WI38 (cell line): ENCODE measurements at regions not wholly inside any gene's neighbourhood (a gene's known extent, or its start where the extent isn't known, plus 50 kb on each side); places are given as distances from the start of the nearest gene placed in this dataset.

Source experiments
- H3K4me3 ChIP-seq: 2 replicates; pipeline ENCODE4 v1.5.1; 2011; ENCODE audit warnings: low read depth, mild to moderate bottlenecking, control low read depth, low read length
- TF ChIP-seq, protein P1 (sequence below): IDR thresholded peaks from 2 replicates; pipeline ENCODE4 v1.5.1; 2012; ENCODE audit warnings: low read depth, mild to moderate bottlenecking, control low read depth, low read length

DNA sequence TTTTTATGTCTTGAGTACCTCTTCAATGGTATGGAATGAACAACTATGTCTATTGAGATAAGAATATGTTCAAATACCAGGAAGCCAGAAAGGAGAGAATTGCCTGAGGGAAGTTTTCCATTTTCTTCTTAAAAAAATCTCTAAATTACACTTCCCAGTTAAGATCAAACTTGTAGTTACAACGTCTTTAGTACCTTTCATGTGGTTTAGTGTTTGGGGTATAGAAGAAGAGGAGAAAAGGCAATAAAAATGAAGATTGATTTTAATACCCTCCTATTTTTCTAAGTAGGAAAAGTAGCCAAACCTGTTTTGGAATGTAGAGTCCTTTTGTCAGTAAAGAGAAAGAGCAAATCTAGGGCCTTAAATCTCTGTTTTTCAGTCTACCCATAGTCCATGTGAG lies 470.0 kb upstream of the SEMA3A start:
- TF ChIP-seq, protein P1, sequence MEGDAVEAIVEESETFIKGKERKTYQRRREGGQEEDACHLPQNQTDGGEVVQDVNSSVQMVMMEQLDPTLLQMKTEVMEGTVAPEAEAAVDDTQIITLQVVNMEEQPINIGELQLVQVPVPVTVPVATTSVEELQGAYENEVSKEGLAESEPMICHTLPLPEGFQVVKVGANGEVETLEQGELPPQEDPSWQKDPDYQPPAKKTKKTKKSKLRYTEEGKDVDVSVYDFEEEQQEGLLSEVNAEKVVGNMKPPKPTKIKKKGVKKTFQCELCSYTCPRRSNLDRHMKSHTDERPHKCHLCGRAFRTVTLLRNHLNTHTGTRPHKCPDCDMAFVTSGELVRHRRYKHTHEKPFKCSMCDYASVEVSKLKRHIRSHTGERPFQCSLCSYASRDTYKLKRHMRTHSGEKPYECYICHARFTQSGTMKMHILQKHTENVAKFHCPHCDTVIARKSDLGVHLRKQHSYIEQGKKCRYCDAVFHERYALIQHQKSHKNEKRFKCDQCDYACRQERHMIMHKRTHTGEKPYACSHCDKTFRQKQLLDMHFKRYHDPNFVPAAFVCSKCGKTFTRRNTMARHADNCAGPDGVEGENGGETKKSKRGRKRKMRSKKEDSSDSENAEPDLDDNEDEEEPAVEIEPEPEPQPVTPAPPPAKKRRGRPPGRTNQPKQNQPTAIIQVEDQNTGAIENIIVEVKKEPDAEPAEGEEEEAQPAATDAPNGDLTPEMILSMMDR = no peak
- H3K4me3 ChIP-seq = no peak overlapping the region

DNA sequence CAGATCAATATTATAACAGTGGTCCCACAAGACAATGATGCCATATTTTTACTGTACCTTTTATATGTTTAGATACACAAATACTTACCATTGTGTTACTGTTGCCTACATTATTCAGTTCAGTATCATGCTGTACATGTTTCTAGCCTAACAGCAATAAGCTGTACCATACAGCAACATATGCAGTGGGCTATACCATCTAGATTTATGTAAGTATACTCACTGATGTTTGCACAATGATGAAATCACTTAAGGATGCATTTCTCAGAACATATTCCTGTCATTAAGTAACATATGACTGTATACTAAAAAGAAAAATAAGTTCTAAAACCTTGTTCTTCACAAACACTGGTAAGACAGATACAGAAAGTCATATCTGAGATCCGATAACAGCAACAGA lies 468.6 kb upstream of the SEMA3A start:
- TF ChIP-seq, protein P1 = no peak

DNA sequence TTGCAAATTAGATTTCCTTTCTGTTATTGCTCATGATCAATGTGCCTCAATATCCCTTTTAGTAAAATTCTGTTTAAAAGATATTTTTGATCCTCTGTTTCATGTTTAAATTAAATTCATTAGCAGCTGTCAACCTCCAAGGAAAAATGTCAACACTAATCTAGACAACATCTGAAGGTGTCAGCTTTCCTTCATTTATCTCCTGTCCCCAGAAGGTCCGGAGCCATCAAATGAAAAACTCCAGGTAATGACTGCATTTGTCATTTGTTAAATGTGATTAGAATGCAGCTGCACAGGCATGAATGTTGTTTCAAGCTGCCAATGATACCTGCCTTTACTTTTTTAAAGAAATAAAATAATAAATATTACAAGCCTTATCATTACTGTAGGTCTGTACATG lies 463.7 kb upstream of the SEMA3A start:
- no peak overlapping the region for H3K4me3 ChIP-seq
- TF ChIP-seq, protein P1 = no peak

More for the DNA sequence above, 468.6 kb upstream of the SEMA3A start:
- H3K4me3 ChIP-seq = peak overlapping the region; percentile 28

DNA sequence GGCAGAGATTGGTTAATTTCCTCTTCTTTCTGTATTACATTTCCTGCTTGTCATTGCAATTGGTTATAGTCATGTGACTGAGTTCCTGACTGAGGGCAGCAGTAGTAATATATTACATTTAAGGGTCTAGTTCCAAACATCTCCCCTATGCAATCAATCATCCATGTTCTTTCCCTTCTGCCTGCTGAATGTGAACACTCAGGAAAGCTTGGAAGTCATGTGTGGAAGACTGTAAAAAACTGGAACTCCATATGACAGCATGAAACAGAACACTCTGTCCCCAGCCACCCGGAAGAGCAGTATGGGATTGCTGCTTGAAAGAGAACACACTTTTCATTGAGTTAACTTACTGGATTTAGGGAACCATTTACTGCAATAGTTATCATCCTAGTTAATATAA lies 459.7 kb upstream of the SEMA3A start:
- TF ChIP-seq, protein P1 = no peak
- no peak overlapping the region for H3K4me3 ChIP-seq

DNA sequence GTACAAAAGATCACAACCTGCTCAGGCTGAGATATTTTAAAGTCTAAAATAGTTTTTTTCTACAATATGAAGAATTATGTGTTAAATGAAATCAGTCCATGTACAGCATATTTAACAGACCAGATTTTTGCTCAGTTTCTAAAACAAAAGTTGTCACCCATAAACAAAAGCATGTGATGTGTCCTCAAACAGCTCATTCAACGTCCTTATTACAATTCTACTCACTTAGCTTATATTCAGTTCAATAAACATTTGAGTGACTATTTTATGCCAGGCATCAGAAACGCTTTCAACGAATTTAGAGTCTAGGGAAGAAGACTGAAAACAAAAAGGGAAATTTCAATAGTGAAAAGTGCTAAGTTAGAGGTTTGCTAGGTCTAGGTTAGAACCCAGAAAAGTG lies 457.3 kb upstream of the SEMA3A start:
- no peak overlapping the region for H3K4me3 ChIP-seq
- TF ChIP-seq, protein P1 = no peak

DNA sequence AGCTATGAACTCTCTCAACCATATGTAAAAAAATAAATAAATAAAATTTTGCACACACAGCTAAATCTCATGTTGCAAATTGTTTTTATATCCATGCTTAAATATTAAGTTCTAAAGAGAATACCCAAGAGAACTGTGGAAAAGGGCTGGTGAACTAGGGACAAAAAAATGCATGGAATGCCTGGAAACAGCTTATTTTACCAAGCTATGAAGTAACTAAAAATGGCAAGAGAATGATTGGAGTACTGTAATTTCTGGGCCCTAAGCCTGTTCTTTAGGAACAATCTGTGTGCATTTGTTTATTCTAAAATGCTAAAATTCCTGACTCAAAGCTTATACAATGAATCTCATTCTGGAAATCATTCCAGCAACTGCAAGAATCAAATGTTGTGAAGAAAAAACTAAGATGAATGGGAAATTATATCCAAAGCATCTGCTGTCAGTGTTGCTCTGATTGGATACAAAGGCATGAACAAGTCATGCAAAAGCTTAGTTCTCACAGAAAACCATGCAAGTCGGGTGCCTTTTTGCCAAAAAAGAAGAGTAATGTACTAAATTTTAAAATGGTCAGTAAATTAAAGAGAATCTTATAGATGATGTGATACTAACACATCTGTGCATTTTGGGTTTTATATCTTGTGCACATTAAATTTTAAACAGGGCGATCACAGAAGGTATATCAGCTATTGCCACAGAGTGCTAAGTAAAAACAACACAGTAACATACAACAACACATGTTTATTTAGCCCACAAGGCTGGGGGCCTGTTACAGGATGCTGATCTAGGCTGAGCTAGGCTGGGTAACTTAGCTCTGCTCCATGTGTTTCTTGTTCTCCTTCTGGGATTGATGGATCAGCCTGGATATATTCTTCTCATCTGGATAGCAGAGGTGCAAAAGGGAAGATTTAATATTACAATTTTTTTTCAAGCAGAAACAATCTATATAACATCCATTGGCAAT lies 453.5 kb upstream of the SEMA3A start:
- H3K4me3 ChIP-seq = no peak overlapping the region
- TF ChIP-seq, protein P1 = no peak

DNA sequence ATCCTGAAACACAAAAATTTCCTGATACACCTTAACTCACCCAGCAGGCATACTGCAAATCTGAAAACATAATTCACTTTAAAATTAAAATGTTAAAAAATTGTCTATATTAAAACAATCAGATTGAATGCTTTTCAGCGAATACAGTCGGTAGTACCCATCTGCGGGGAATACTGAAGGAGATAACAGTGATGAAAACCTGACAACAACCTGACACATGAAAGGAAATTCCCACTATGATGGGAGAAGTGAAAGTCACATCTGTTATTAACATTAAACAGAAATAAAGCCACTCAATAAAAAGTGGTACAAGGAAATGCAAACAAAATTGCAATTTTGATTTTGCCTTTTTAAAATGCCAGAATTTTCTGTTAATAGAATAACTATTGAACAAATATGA lies 448.0 kb upstream of the SEMA3A start:
- no peak overlapping the region for H3K4me3 ChIP-seq
- TF ChIP-seq, protein P1 = no peak
